DND-41 (cell line): ENCODE measurements at regions not wholly inside any gene's neighbourhood (a gene's known extent, or its start where the extent isn't known, plus 50 kb on each side); places are given as distances from the start of the nearest gene placed in this dataset.
"Not testable (repeated sequence)": the region's sequence is repeated elsewhere in the genome, so short reads cannot be mapped to it uniquely, and the experiment has no call there.

ENCODE experiments used
- ATAC-seq: fragments of 200-7000 bp; cut with Tn5 transposase; 3 replicates; pipeline ENCODE4 v1.9.1; 2021; ENCODE audit warnings: low read depth; ENCODE audit not compliant: insufficient read depth
- DNase-seq: peaks from one replicate; pipeline ENCODE4 v3.0.0-alpha.2; 2020
- H2AFZ ChIP-seq: 2 replicates; pipeline ENCODE4 v1.6.0; 2012; ENCODE audit warnings: low read depth, low read length
- H3K27ac ChIP-seq: 2 replicates; pipeline ENCODE4 v1.5.1; 2012; ENCODE audit warnings: low read length, inconsistent platforms
- H3K27me3 ChIP-seq: fragments of 200-600 bp; sonication (generic); 2 replicates; pipeline ENCODE4 v1.6.0; 2012; ENCODE audit warnings: low read length, mild to moderate bottlenecking, inconsistent platforms; ENCODE audit not compliant: insufficient read depth, poor library complexity
- H3K36me3 ChIP-seq: 2 replicates; pipeline ENCODE4 v1.5.1; 2012; ENCODE audit warnings: low read length, inconsistent platforms; ENCODE audit not compliant: insufficient read depth
- H3K4me1 ChIP-seq: 2 replicates; pipeline ENCODE4 v1.5.1; 2012; ENCODE audit warnings: mild to moderate bottlenecking, low read length; ENCODE audit not compliant: insufficient read depth
- H3K4me2 ChIP-seq: 2 replicates; pipeline ENCODE4 v1.6.0; 2012; ENCODE audit warnings: mild to moderate bottlenecking, moderate library complexity, low read length, inconsistent platforms; ENCODE audit not compliant: insufficient read depth
- H3K4me3 ChIP-seq, 2 experiments: fragments of 200-600 bp in 1 of 2; shearing (Covaris generic) in 1 of 2; 2 replicates each; pipeline ENCODE4 v1.5.1; 2012 to 2016; ENCODE audit warnings: inconsistent platforms in 2 of 2, low read length in 2 of 2, mild to moderate bottlenecking in 2 of 2, low read depth in 1 of 2, moderate library complexity in 1 of 2
- H3K79me2 ChIP-seq: 2 replicates; pipeline ENCODE4 v1.6.0; 2012; ENCODE audit warnings: low read length, inconsistent platforms; ENCODE audit not compliant: insufficient read depth
- H3K9ac ChIP-seq: 2 replicates; pipeline ENCODE4 v1.6.0; 2012; ENCODE audit warnings: low read depth, mild to moderate bottlenecking, inconsistent platforms, low read length, moderate library complexity
- H3K9me3 ChIP-seq: 2 replicates; pipeline ENCODE4 v1.5.1; 2012; ENCODE audit warnings: low read length, moderate library complexity, mild to moderate bottlenecking, inconsistent platforms; ENCODE audit not compliant: insufficient read depth, severe bottlenecking
- H4K20me1 ChIP-seq: 2 replicates; pipeline ENCODE4 v1.6.0; 2012; ENCODE audit warnings: low read length; ENCODE audit not compliant: insufficient read depth
- EZH2 ChIP-seq: IDR thresholded peaks from 3 replicates; pipeline ENCODE4 v1.6.1; 2012; ENCODE audit warnings: borderline replicate concordance, low read depth, mild to moderate bottlenecking, moderate library complexity, low read length, inconsistent platforms; ENCODE audit not compliant: severe bottlenecking
- TF ChIP-seq, protein P1 (sequence below): IDR thresholded peaks from 2 replicates; pipeline ENCODE4 v1.5.1; 2012; ENCODE audit warnings: borderline replicate concordance, low read length, moderate library complexity, mild to moderate bottlenecking; ENCODE audit not compliant: poor library complexity, severe bottlenecking; ENCODE audit errors: extremely low read depth

DNA sequence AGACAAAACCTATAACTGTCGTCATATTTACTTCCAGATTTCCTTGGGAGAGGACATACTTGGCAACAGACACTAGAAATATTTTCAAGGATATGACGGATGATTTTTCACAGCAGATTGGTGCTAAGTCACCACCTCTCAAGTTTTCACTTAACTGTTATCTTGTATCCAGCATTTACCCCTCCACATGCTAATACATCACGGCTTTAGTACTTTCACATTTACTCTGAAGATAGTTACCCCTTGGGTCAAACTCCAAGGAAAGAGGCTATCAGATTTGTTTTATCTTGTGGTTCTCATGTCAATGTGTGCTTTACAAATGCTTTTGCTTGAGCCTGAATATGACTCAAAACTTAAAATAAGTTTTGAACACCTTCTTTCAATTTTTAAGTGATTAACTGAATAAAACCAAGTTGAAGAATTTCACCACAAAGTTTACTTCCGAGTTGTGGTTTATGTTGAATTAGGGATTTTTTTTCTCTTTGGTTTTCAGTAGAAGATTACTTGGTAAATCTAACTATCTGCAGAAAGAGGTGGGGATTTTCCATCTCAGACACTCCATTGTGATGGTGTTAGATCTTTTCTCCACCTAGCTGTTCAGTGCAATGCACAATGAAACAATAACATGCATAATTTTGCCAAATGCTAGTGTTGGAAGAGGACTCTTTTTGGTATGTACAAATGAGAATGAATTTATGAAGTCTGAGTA lies 75.4 kb upstream of the FAT1 start:
- Histone ChIP-seq H3K4me2 (no peak overlapping the region), H3K4me3 (no peak overlapping the region), H3K27ac (no peak overlapping the region), H4K20me1 (no peaks in the 10 kb centered on the region), H3K79me2 (no peaks in the 10 kb centered on the region), H3K9ac (no peak overlapping the region), H3K27me3 (no peaks in the 10 kb centered on the region), H3K36me3 (no peaks in the 10 kb centered on the region), H3K9me3 (no peaks in the 10 kb centered on the region), H3K4me1 (no peaks in the 10 kb centered on the region), H2AFZ (no peak overlapping the region)
- no peak for DNase-seq
- ATAC-seq, result no peak
- TF ChIP-seq EZH2, result no peak
- TF ChIP-seq, protein P1, sequence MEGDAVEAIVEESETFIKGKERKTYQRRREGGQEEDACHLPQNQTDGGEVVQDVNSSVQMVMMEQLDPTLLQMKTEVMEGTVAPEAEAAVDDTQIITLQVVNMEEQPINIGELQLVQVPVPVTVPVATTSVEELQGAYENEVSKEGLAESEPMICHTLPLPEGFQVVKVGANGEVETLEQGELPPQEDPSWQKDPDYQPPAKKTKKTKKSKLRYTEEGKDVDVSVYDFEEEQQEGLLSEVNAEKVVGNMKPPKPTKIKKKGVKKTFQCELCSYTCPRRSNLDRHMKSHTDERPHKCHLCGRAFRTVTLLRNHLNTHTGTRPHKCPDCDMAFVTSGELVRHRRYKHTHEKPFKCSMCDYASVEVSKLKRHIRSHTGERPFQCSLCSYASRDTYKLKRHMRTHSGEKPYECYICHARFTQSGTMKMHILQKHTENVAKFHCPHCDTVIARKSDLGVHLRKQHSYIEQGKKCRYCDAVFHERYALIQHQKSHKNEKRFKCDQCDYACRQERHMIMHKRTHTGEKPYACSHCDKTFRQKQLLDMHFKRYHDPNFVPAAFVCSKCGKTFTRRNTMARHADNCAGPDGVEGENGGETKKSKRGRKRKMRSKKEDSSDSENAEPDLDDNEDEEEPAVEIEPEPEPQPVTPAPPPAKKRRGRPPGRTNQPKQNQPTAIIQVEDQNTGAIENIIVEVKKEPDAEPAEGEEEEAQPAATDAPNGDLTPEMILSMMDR, result no peak

GRCh38 chr4:186805020-186805820 lies 81.6 kb upstream of the FAT1 start:
- no peak overlapping the region for H3K4me2 ChIP-seq
- no peaks in the 10 kb centered on the region for H3K36me3 ChIP-seq
- no peak overlapping the region for H3K9ac ChIP-seq
- TF ChIP-seq, protein P1, result no peak
- TF ChIP-seq EZH2, result no peak
- no peaks in the 10 kb centered on the region for H3K9me3 ChIP-seq
- H3K27ac ChIP-seq, result no peak overlapping the region
- no peak overlapping the region for H3K4me3 ChIP-seq
- no peaks in the 10 kb centered on the region for H3K27me3 ChIP-seq
- no peaks in the 10 kb centered on the region for H4K20me1 ChIP-seq
- ATAC-seq (no peak), DNase-seq (no peak)
- H2AFZ ChIP-seq, result no peak overlapping the region
- no peaks in the 10 kb centered on the region for H3K4me1 ChIP-seq
- no peaks in the 10 kb centered on the region for H3K79me2 ChIP-seq

DNA sequence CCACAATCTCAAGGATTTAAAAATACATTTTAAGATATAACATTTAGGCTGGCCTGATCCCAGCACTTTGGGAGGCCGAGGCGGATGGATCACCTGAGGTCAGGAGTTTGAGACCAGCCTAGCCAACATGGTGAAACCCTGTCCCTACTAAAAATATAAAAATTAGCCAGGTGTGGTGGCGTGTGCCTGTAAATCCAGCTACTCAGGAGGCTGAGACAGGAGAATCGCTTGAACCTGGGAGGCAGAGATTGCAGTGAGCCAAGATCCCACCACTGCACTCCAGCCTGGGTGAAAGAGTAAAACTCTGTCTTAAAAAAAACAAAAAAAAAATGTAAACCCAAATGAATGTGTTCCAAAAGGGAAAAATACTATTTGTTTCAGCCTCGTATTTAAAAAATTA lies 82.3 kb upstream of the FAT1 start:
- H3K4me1 ChIP-seq, H2AFZ ChIP-seq, H3K9me3 ChIP-seq, DNase-seq, H3K9ac ChIP-seq, H3K36me3 ChIP-seq, H3K79me2 ChIP-seq, H4K20me1 ChIP-seq, H3K27me3 ChIP-seq, H3K27ac ChIP-seq, H3K4me3 ChIP-seq, ATAC-seq, H3K4me2 ChIP-seq: not testable (repeated sequence)

GRCh38 chr4:186806679-186807421 lies 83.2 kb upstream of the FAT1 start:
- Histone ChIP-seq H3K79me2 (no peaks in the 10 kb centered on the region), H2AFZ (no peak overlapping the region), H3K36me3 (no peaks in the 10 kb centered on the region), H3K9me3 (no peaks in the 10 kb centered on the region), H3K4me2 (no peak overlapping the region), H3K27ac (no peak overlapping the region), H4K20me1 (no peaks in the 10 kb centered on the region), H3K27me3 (no peaks in the 10 kb centered on the region), H3K4me3 (no peak overlapping the region), H3K4me1 (no peaks in the 10 kb centered on the region), H3K9ac (no peak overlapping the region)
- ATAC-seq, result no peak
- DNase-seq, result no peak
- no peak for TF ChIP-seq EZH2
- TF ChIP-seq, protein P1, result no peak
